ENCODE measurements at regions not wholly inside any gene's neighbourhood (a gene's known extent, or its start where the extent isn't known, plus 50 kb on each side); places are given as distances from the start of the nearest gene placed in this dataset.

- Histone ChIP-seq H3K4me1 (no peaks in the 10 kb centered on the region), H3K4me3 (no peak overlapping the region), H3K4me2 (no peak overlapping the region), H3K27ac (no peak overlapping the region), H3K9me3 (no peaks in the 10 kb centered on the region)
- DNase-seq (ENCODE audit: low read depth in 1 of 2, low spot score in 1 of 2) = no peak
- TF ChIP-seq MAZ (IDR thresholded peaks at IDR 0.05; ENCODE audit: borderline replicate concordance, low read depth, low read length) (no peak), POLR2AphosphoS2 (conservative IDR thresholded peaks at IDR 0.05; ENCODE audit: low read length) (no peak), BCL3 (IDR thresholded peaks at IDR 0.05) (no peak), HEYL (CRISPR knock-in tag; IDR thresholded peaks at IDR 0.05) (no peak), ZFP36 (IDR thresholded peaks at IDR 0.05; ENCODE audit: borderline replicate concordance, partially characterized antibody) (no peak), RCOR1 (IDR thresholded peaks at IDR 0.05; ENCODE audit: low read depth, low read length) (no peak), JUN (IDR thresholded peaks at IDR 0.05) (no peak), MAFK (IDR thresholded peaks at IDR 0.05; ENCODE audit: partially characterized antibody) (no peak), REST (IDR thresholded peaks at IDR 0.05) (no peak), HOXB5 (CRISPR knock-in tag; IDR thresholded peaks at IDR 0.05) (no peak), RAD21 (conservative IDR thresholded peaks at IDR 0.05 in 1 of 2, IDR thresholded peaks at IDR 0.05 in 1 of 2) (no peak), TFCP2L1 (CRISPR knock-in tag; IDR thresholded peaks at IDR 0.05) (no peak), EHMT2 (IDR thresholded peaks at IDR 0.05; ENCODE audit: low read depth) (no peak), PHF8 (IDR thresholded peaks at IDR 0.05; ENCODE audit: borderline replicate concordance, low read depth) (no peak), USF2 (IDR thresholded peaks at IDR 0.05) (no peak), ATOH8 (CRISPR knock-in tag; IDR thresholded peaks at IDR 0.05; ENCODE audit: low read depth) (no peak), ESRRA (IDR thresholded peaks at IDR 0.05; ENCODE audit: borderline replicate concordance, low read length) (no peak)
- ChIA-PET POLR2A (no interaction called here), CTCF (no interaction called here)
- no peak for FAIRE-seq
- no peak for ATAC-seq
- WGBS (ENCODE audit: missing lambda C conversion rate) = 1% methylated on average over 6 of the region's 6 CpGs
Measured at GRCh38 chr7:125197731-125198393, 268.2 kb upstream of the POT1 start.

- Histone ChIP-seq H3K9me3 (no peaks in the 10 kb centered on the region), H3K27ac (no peak overlapping the region)
- no peak for TF ChIP-seq REST (IDR thresholded peaks at IDR 0.05)
- no peak for TF ChIP-seq KDM1A (IDR thresholded peaks at IDR 0.05; ENCODE audit: low read depth)
Measured at GRCh38 chr7:125195156-125195555, 265.5 kb upstream of the POT1 start.

More at GRCh38 chr7:125195156-125195555, 265.5 kb upstream of the POT1 start:
- ChIA-PET CTCF (no interaction called here), POLR2A (no interaction called here)
- FAIRE-seq (no peak), DNase-seq (ENCODE audit: low read depth in 1 of 2, low spot score in 1 of 2) (no peak), ATAC-seq (no peak)
- no peak overlapping the region for H3K4me2 ChIP-seq
- no peak overlapping the region for H3K4me3 ChIP-seq
- WGBS (ENCODE audit: missing lambda C conversion rate) = 0% methylated on average over 1 of the region's 1 CpG
- H3K4me1 ChIP-seq = no peaks in the 10 kb centered on the region
